HepG2 (cell line): ENCODE measurements at regions not wholly inside any gene's neighbourhood (a gene's known extent, or its start where the extent isn't known, plus 50 kb on each side); places are given as distances from the start of the nearest gene placed in this dataset.

Experiments
- EP300 ChIP-seq, 3 experiments: sonication (generic) in 1 of 3; formaldehyde crosslinking in 1 of 3; IDR thresholded peaks; 2 replicates each; pipeline versions ENCODE4 v1.5.1 to v1.6.1; 2011 to 2020; ENCODE audit warnings: low read depth in 2 of 3, low read length in 2 of 3, borderline replicate concordance in 1 of 3, improper control_type of control experiment in 1 of 3, mild to moderate bottlenecking in 1 of 3, missing genetic modification reagents in 1 of 3, moderate library complexity in 1 of 3
- FLYWCH1 ChIP-seq: sonication (generic); formaldehyde crosslinking; IDR thresholded peaks from 2 replicates; pipeline ENCODE4 v1.8.1; 2023; ENCODE audit warnings: mild to moderate bottlenecking, missing genetic modification reagents
- HDAC2 ChIP-seq: sonication (generic); formaldehyde crosslinking; IDR thresholded peaks from 2 replicates; pipeline ENCODE4 v1.4.0; 2020; ENCODE audit warnings: missing genetic modification reagents
- HNRNPK ChIP-seq: fragments of 200-400 bp; formaldehyde crosslinking; IDR thresholded peaks from 2 replicates; pipeline ENCODE4 v1.6.1; 2018; ENCODE audit warnings: low read length, low read depth, moderate library complexity, mild to moderate bottlenecking; ENCODE audit not compliant: poor library complexity, severe bottlenecking
- NCOA1 ChIP-seq: sonication (generic); formaldehyde crosslinking; IDR thresholded peaks from 2 replicates; pipeline ENCODE4 v1.9.0; 2021; ENCODE audit warnings: missing genetic modification reagents
- NR3C1 ChIP-seq: sonication (generic); formaldehyde crosslinking; IDR thresholded peaks from 2 replicates; pipeline ENCODE4 v1.4.0; 2020; ENCODE audit warnings: missing genetic modification reagents
- RARG ChIP-seq: sonication (generic); formaldehyde crosslinking; IDR thresholded peaks from 2 replicates; pipeline ENCODE4 v1.4.0; 2020; ENCODE audit warnings: low read depth, mild to moderate bottlenecking, missing genetic modification reagents
- SOX13 ChIP-seq, 3 experiments: fragments of 450-650 bp in 1 of 3; sonication (generic) in 1 of 3; formaldehyde crosslinking in 1 of 3; IDR thresholded peaks in 2 of 3; conservative IDR thresholded peaks in 1 of 3; 2 replicates each; pipeline versions ENCODE4 v1.5.0 to v1.6.1; 2016 to 2020; ENCODE audit warnings: antibody characterized with exemption in 1 of 3, mild to moderate bottlenecking in 1 of 3, missing compliant biosample characterization in 1 of 3, missing genetic modification reagents in 1 of 3, moderate library complexity in 1 of 3
- TF ChIP-seq, protein P1 (sequence below): IDR thresholded peaks from 2 replicates; pipeline ENCODE4 v1.6.1; 2018; ENCODE audit warnings: missing genetic modification reagents
- TF ChIP-seq, protein P2 (sequence below): sonication (generic); formaldehyde crosslinking; IDR thresholded peaks from 2 replicates; pipeline ENCODE4 v1.5.1; 2020; ENCODE audit warnings: missing genetic modification reagents, mild to moderate bottlenecking, borderline replicate concordance
- TF ChIP-seq, protein P3 (sequence below): fragments of 450-650 bp; IDR thresholded peaks from 2 replicates; pipeline ENCODE4 v1.6.1; 2017
- TF ChIP-seq, protein P4 (sequence below): sonication (generic); formaldehyde crosslinking; IDR thresholded peaks from 2 replicates; pipeline ENCODE4 v1.4.0; 2020; ENCODE audit warnings: missing genetic modification reagents
- TF ChIP-seq, protein P5 (sequence below): IDR thresholded peaks from 2 replicates; pipeline ENCODE4 v1.4.0; 2020; ENCODE audit warnings: mild to moderate bottlenecking, missing genetic modification reagents

DNA sequence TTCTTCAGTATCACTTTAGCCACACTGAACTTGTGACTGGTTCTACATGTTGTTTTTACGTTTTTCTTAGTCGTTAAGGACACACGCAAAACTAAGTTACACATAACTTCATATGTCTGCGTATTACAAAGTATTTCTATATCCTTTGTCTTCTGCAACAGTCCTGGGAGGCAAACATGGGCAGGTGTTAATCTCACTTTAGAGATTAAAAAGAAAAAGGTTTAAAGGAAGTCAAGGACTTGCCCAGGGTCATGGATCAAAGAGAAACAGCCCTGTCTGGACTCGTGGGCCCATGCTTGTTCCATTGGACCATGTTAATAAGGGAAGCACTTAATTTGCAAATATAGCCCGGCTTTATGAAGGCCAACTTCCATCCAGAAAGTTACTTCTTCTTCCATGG, 98.6 kb upstream of the LPP start (continued):
- TF ChIP-seq FLYWCH1 (CRISPR knock-in tag) (no peak), HNRNPK (no peak), HDAC2 (CRISPR knock-in tag) (0 out of 2 replicates have a peak, but pooled peaks have one; percentile 20), NR3C1 (CRISPR knock-in tag) (no peak), SOX13 (IDR thresholded peaks at IDR 0.05) (no peak), SOX13 (CRISPR knock-in tag; conservative IDR thresholded peaks at IDR 0.05 in 1 of 2, IDR thresholded peaks at IDR 0.05 in 1 of 2) (peak in 1 of 2 experiments; percentile 71; a peak in 2 of 4 replicates), NCOA1 (CRISPR knock-in tag) (no peak), EP300 (IDR thresholded peaks at IDR 0.05; ENCODE audit: low read depth in 2 of 2, low read length in 2 of 2) (no peak), EP300 (CRISPR knock-in tag; IDR thresholded peaks at IDR 0.05; ENCODE audit: borderline replicate concordance) (no peak), RARG (CRISPR knock-in tag) (no peak)
- TF ChIP-seq, protein P1, sequence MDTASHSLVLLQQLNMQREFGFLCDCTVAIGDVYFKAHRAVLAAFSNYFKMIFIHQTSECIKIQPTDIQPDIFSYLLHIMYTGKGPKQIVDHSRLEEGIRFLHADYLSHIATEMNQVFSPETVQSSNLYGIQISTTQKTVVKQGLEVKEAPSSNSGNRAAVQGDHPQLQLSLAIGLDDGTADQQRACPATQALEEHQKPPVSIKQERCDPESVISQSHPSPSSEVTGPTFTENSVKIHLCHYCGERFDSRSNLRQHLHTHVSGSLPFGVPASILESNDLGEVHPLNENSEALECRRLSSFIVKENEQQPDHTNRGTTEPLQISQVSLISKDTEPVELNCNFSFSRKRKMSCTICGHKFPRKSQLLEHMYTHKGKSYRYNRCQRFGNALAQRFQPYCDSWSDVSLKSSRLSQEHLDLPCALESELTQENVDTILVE (CRISPR knock-in tag), result no peak
- TF ChIP-seq, protein P2, sequence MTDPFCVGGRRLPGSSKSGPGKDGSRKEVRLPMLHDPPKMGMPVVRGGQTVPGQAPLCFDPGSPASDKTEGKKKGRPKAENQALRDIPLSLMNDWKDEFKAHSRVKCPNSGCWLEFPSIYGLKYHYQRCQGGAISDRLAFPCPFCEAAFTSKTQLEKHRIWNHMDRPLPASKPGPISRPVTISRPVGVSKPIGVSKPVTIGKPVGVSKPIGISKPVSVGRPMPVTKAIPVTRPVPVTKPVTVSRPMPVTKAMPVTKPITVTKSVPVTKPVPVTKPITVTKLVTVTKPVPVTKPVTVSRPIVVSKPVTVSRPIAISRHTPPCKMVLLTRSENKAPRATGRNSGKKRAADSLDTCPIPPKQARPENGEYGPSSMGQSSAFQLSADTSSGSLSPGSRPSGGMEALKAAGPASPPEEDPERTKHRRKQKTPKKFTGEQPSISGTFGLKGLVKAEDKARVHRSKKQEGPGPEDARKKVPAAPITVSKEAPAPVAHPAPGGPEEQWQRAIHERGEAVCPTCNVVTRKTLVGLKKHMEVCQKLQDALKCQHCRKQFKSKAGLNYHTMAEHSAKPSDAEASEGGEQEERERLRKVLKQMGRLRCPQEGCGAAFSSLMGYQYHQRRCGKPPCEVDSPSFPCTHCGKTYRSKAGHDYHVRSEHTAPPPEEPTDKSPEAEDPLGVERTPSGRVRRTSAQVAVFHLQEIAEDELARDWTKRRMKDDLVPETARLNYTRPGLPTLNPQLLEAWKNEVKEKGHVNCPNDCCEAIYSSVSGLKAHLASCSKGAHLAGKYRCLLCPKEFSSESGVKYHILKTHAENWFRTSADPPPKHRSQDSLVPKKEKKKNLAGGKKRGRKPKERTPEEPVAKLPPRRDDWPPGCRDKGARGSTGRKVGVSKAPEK, result no peak
- TF ChIP-seq, protein P3, sequence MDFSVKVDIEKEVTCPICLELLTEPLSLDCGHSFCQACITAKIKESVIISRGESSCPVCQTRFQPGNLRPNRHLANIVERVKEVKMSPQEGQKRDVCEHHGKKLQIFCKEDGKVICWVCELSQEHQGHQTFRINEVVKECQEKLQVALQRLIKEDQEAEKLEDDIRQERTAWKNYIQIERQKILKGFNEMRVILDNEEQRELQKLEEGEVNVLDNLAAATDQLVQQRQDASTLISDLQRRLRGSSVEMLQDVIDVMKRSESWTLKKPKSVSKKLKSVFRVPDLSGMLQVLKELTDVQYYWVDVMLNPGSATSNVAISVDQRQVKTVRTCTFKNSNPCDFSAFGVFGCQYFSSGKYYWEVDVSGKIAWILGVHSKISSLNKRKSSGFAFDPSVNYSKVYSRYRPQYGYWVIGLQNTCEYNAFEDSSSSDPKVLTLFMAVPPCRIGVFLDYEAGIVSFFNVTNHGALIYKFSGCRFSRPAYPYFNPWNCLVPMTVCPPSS, result no peak
- TF ChIP-seq, protein P4, sequence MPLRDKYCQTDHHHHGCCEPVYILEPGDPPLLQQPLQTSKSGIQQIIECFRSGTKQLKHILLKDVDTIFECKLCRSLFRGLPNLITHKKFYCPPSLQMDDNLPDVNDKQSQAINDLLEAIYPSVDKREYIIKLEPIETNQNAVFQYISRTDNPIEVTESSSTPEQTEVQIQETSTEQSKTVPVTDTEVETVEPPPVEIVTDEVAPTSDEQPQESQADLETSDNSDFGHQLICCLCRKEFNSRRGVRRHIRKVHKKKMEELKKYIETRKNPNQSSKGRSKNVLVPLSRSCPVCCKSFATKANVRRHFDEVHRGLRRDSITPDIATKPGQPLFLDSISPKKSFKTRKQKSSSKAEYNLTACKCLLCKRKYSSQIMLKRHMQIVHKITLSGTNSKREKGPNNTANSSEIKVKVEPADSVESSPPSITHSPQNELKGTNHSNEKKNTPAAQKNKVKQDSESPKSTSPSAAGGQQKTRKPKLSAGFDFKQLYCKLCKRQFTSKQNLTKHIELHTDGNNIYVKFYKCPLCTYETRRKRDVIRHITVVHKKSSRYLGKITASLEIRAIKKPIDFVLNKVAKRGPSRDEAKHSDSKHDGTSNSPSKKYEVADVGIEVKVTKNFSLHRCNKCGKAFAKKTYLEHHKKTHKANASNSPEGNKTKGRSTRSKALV (CRISPR knock-in tag), result no peak
- TF ChIP-seq, protein P5, sequence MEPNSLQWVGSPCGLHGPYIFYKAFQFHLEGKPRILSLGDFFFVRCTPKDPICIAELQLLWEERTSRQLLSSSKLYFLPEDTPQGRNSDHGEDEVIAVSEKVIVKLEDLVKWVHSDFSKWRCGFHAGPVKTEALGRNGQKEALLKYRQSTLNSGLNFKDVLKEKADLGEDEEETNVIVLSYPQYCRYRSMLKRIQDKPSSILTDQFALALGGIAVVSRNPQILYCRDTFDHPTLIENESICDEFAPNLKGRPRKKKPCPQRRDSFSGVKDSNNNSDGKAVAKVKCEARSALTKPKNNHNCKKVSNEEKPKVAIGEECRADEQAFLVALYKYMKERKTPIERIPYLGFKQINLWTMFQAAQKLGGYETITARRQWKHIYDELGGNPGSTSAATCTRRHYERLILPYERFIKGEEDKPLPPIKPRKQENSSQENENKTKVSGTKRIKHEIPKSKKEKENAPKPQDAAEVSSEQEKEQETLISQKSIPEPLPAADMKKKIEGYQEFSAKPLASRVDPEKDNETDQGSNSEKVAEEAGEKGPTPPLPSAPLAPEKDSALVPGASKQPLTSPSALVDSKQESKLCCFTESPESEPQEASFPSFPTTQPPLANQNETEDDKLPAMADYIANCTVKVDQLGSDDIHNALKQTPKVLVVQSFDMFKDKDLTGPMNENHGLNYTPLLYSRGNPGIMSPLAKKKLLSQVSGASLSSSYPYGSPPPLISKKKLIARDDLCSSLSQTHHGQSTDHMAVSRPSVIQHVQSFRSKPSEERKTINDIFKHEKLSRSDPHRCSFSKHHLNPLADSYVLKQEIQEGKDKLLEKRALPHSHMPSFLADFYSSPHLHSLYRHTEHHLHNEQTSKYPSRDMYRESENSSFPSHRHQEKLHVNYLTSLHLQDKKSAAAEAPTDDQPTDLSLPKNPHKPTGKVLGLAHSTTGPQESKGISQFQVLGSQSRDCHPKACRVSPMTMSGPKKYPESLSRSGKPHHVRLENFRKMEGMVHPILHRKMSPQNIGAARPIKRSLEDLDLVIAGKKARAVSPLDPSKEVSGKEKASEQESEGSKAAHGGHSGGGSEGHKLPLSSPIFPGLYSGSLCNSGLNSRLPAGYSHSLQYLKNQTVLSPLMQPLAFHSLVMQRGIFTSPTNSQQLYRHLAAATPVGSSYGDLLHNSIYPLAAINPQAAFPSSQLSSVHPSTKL (CRISPR knock-in tag), result no peak
- TF ChIP-seq, all 625 proteins: peak for 10
